Calu3 (cell line): ENCODE measurements at regions not wholly inside any gene's neighbourhood (a gene's known extent, or its start where the extent isn't known, plus 50 kb on each side); places are given as distances from the start of the nearest gene placed in this dataset.

Source experiments
- BruUV-seq: library from RNA; stranded (reverse); fragments of 400-500 nt; replicated peaks from 2 replicates; lab custom pipeline; 2021; lab: Mats Ljungman, UMichigan
- CTCF ChIA-PET: fragments of 300-600 bp; sonication (Branson Sonifier 250); formaldehyde crosslinking; loops from one replicate; lab custom pipeline; 2022; ENCODE audit warnings: antibody characterized with exemption; lab: Charles Lee
- DNase-seq: peaks from one replicate; pipeline ENCODE4 v3.0.0; 2022
- H3K27ac Mint-ChIP-seq: one replicate; pipeline ENCODE4 v1.8.0; 2022; ENCODE audit warnings: mixed read lengths; ENCODE audit not compliant: unreplicated experiment
- H3K27me3 Mint-ChIP-seq: one replicate; pipeline ENCODE4 v1.8.0; 2022; ENCODE audit warnings: mixed read lengths; ENCODE audit not compliant: unreplicated experiment
- H3K36me3 Mint-ChIP-seq: one replicate; pipeline ENCODE4 v1.8.0; 2022; ENCODE audit warnings: mild to moderate bottlenecking, moderate library complexity, mixed read lengths; ENCODE audit not compliant: insufficient read depth, unreplicated experiment
- H3K4me1 Mint-ChIP-seq: one replicate; pipeline ENCODE4 v1.8.0; 2022; ENCODE audit warnings: mild to moderate bottlenecking, low read depth, mixed read lengths; ENCODE audit not compliant: unreplicated experiment
- H3K4me3 Mint-ChIP-seq: one replicate; pipeline ENCODE4 v1.8.0; 2022; ENCODE audit warnings: mild to moderate bottlenecking, low read depth, moderate library complexity, mixed read lengths; ENCODE audit not compliant: unreplicated experiment
- H3K9me3 Mint-ChIP-seq: one replicate; pipeline ENCODE4 v1.8.0; 2022; ENCODE audit warnings: low read depth, mixed read lengths; ENCODE audit not compliant: unreplicated experiment
- intact Hi-C: fragments of 100-400 bp; cut with micrococcal nuclease; formaldehyde crosslinking; loops from one replicate; pipeline ENCODE4 v1.10.0; 2022; ENCODE audit not compliant: unreplicated experiment
- TF ChIP-seq, protein P1 (sequence below): fragments of 200-600 bp; IDR thresholded peaks from one replicate; pipeline ENCODE4 v1.8.0; 2022; ENCODE audit warnings: antibody characterized with exemption; ENCODE audit not compliant: unreplicated experiment

DNA sequence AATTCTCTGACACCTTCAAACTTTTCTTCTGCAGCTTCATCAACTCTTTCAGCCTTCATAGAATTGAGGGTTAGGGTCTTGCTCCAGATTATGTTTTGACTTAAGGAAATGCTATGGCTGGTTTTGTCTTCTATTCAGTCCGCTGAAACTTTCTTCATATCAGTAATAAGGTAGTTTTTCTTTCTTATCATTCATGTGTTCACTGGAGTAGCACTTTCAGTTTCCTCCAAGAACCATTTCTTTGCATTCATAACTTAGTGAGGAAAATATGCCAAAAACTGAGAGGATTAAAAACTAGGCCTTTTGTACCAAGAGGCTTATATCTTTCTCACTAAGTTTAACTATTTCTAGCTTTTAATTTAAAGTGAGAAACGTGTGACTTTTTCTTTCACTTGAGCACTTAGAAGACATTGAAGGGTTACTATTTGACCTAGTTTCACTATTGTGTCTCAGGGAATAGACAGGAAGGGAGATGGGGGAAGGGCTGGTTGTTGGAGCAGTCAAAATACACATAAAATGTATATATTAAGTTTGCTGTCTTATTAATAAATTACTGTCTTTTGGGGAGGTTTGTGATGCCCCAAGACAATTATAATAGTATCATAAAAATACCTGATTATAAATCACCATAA lies 1110.1 kb downstream of the TBL1XR1 start:
- H3K4me3 Mint-ChIP-seq: no peak overlapping the region
- no peaks in the 10 kb centered on the region for H3K4me1 Mint-ChIP-seq
- CTCF ChIA-PET: no interaction called here
- intact Hi-C loops: no loop called here
- TF ChIP-seq, protein P1, sequence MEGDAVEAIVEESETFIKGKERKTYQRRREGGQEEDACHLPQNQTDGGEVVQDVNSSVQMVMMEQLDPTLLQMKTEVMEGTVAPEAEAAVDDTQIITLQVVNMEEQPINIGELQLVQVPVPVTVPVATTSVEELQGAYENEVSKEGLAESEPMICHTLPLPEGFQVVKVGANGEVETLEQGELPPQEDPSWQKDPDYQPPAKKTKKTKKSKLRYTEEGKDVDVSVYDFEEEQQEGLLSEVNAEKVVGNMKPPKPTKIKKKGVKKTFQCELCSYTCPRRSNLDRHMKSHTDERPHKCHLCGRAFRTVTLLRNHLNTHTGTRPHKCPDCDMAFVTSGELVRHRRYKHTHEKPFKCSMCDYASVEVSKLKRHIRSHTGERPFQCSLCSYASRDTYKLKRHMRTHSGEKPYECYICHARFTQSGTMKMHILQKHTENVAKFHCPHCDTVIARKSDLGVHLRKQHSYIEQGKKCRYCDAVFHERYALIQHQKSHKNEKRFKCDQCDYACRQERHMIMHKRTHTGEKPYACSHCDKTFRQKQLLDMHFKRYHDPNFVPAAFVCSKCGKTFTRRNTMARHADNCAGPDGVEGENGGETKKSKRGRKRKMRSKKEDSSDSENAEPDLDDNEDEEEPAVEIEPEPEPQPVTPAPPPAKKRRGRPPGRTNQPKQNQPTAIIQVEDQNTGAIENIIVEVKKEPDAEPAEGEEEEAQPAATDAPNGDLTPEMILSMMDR: no peak
- DNase-seq: no peak
- H3K27me3 Mint-ChIP-seq: no peaks in the 10 kb centered on the region
- H3K27ac Mint-ChIP-seq: no peak overlapping the region
- H3K36me3 Mint-ChIP-seq: no peaks in the 10 kb centered on the region
- peaks cover 2% of the 10 kb centered on the region for H3K9me3 Mint-ChIP-seq
- no TSS peak for BruUV-seq

DNA sequence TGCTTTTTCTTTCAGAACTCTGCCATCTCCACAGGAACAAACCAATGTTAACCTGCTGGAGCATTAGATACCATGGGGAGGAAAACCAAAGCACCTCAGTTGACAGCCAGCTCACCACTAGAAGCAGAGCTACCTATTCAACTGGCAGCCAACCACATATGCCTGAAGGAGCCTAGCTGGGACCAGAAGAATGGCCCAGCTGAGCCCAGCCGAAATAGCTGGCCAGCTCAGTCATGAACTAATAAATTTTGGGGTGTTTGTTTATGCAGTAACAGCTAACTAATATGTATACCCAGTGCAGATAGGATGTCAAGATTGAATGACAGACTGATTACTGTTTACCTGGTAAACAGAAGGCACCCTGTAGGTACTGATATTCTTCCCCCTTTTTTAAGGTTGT lies 1117.5 kb downstream of the TBL1XR1 start:
- Mint-ChIP-seq H3K27ac (no peak overlapping the region), H3K36me3 (no peaks in the 10 kb centered on the region), H3K9me3 (no peaks in the 10 kb centered on the region), H3K4me1 (no peaks in the 10 kb centered on the region), H3K4me3 (no peak overlapping the region), H3K27me3 (no peaks in the 10 kb centered on the region)
- no peak for DNase-seq
- intact Hi-C loops: no loop called here
- no TSS peak for BruUV-seq
- CTCF ChIA-PET: interaction anchor here (0.8 kb wide), 1 partner anchor 8 kb away, joined by 3 read pairs; no protein-coding TSS in a partner anchor
- TF ChIP-seq, protein P1: no peak

DNA sequence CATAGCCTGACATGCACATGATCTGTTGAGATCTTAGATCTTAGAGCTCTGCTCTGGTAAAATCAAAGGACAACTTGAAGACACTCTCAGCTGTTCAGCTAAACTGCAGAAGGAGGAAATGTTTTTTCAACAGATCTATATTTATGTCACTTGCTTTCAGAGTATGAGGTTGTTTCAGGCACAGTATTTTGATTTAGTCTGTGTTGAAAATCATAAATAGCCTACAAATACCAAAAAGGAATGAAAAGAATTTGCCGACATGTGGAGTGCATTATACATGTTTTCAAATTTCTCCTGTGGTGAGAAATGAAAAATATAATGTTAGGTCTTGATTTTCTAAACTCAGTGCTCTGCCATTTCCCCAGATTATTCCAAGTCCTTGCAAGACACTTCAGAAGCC lies 1118.4 kb downstream of the TBL1XR1 start:
- TF ChIP-seq, protein P1: no peak
- no TSS peak for BruUV-seq
- no peak for DNase-seq
- H3K27ac Mint-ChIP-seq: no peak overlapping the region
- H3K4me1 Mint-ChIP-seq: no peaks in the 10 kb centered on the region
- no peaks in the 10 kb centered on the region for H3K27me3 Mint-ChIP-seq
- no peaks in the 10 kb centered on the region for H3K9me3 Mint-ChIP-seq
- H3K36me3 Mint-ChIP-seq: no peaks in the 10 kb centered on the region
- CTCF ChIA-PET: no interaction called here
- H3K4me3 Mint-ChIP-seq: no peak overlapping the region
- intact Hi-C loops: no loop called here

DNA sequence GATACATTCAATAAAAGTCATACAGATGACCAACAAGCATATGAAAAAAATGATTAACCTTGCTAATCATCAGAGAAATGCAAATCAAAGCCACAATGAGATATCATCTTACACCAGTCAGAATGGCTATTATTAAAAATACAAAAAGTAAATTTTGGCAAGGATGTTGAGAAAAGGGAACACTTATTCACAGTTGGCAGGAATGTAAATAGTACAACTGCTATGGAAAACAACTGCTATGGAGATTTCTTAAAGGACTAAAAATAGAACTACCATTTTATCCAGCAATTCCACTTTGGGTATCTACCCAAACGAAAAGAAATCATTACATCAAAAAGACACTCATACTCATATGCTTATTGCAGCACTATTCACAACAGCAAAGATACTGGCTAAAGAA lies 1121.8 kb downstream of the TBL1XR1 start:
- no peak for DNase-seq
- no peaks in the 10 kb centered on the region for H3K4me1 Mint-ChIP-seq
- H3K4me3 Mint-ChIP-seq: no peak overlapping the region
- H3K27ac Mint-ChIP-seq: no peak overlapping the region
- intact Hi-C loops: no loop called here
- TF ChIP-seq, protein P1: no peak
- no peaks in the 10 kb centered on the region for H3K27me3 Mint-ChIP-seq
- H3K36me3 Mint-ChIP-seq: no peaks in the 10 kb centered on the region
- CTCF ChIA-PET: interaction anchor here (0.6 kb wide), 1 partner anchor 1877 kb away, joined by 4 read pairs; no protein-coding TSS in a partner anchor
- BruUV-seq: no TSS peak
- H3K9me3 Mint-ChIP-seq: no peaks in the 10 kb centered on the region
